A673 (cell line): ENCODE measurements at regions not wholly inside any gene's neighbourhood (a gene's known extent, or its start where the extent isn't known, plus 50 kb on each side); places are given as distances from the start of the nearest gene placed in this dataset.

Source experiments
- EZH2 ChIP-seq: fragments of 200-600 bp; sonication (generic); IDR thresholded peaks from 2 replicates; pipeline ENCODE4 v1.6.1; 2017; ENCODE audit warnings: borderline replicate concordance, low read depth, mild to moderate bottlenecking, mixed read lengths, antibody characterized with exemption, low read length; ENCODE audit not compliant: poor library complexity, severe bottlenecking
- TF ChIP-seq, protein P1 (sequence below): fragments of 300-800, 200-600 bp; sonication (generic); conservative IDR thresholded peaks from 2 replicates; pipeline ENCODE4 v1.5.1; 2017; ENCODE audit warnings: low read depth, mild to moderate bottlenecking, antibody characterized with exemption, low read length, moderate library complexity, mixed read lengths

DNA sequence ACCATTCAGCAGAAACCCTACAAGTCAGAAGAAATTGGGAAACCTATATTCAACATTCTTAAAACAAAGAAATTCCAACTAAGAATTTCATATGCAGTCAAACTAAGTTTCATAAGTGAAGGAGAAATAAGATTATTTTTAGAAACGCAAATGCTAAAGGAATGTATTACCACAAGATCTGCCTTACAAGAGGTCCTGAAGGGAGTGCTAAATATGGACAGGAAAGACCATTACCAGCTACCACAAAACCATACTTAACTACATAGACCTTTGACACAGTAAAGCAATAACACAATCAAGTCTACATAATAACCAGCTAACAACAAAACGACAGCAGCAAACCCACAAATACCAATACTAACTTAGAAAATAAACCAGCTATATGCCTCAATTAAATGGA is 169.3 kb upstream of the FGF16 start:
- TF ChIP-seq, protein P1, sequence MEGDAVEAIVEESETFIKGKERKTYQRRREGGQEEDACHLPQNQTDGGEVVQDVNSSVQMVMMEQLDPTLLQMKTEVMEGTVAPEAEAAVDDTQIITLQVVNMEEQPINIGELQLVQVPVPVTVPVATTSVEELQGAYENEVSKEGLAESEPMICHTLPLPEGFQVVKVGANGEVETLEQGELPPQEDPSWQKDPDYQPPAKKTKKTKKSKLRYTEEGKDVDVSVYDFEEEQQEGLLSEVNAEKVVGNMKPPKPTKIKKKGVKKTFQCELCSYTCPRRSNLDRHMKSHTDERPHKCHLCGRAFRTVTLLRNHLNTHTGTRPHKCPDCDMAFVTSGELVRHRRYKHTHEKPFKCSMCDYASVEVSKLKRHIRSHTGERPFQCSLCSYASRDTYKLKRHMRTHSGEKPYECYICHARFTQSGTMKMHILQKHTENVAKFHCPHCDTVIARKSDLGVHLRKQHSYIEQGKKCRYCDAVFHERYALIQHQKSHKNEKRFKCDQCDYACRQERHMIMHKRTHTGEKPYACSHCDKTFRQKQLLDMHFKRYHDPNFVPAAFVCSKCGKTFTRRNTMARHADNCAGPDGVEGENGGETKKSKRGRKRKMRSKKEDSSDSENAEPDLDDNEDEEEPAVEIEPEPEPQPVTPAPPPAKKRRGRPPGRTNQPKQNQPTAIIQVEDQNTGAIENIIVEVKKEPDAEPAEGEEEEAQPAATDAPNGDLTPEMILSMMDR = no peak
- TF ChIP-seq EZH2 = no peak
